ENCODE measurements at regions not wholly inside any gene's neighbourhood (a gene's known extent, or its start where the extent isn't known, plus 50 kb on each side); places are given as distances from the start of the nearest gene placed in this dataset.

GRCh38 chr3:194925614-194926013 lies 239.9 kb downstream of the FAM43A start:
- no peak for TF ChIP-seq CTCF (IDR thresholded peaks at IDR 0.05; ENCODE audit: insufficient read depth, low read depth, low read length, missing control alignments)
- no peak overlapping the region for H3K4me3 ChIP-seq (ENCODE audit: low read depth, low read length)
- no peak for DNase-seq (ENCODE audit: low read depth)

- DNase-seq (ENCODE audit: low read depth), result no peak
- H3K4me3 ChIP-seq (ENCODE audit: low read depth, low read length), result no peak overlapping the region
- no peak for TF ChIP-seq CTCF (IDR thresholded peaks at IDR 0.05; ENCODE audit: insufficient read depth, low read depth, low read length, missing control alignments)
Measured at GRCh38 chr3:194928227-194928626, 242.5 kb downstream of the FAM43A start.

- no peak for DNase-seq (ENCODE audit: low read depth)
- H3K4me3 ChIP-seq (ENCODE audit: low read depth, low read length), result no peak overlapping the region
- no peak for TF ChIP-seq CTCF (IDR thresholded peaks at IDR 0.05; ENCODE audit: insufficient read depth, low read depth, low read length, missing control alignments)
Measured at GRCh38 chr3:194928831-194929577, 243.3 kb downstream of the FAM43A start.

DNA sequence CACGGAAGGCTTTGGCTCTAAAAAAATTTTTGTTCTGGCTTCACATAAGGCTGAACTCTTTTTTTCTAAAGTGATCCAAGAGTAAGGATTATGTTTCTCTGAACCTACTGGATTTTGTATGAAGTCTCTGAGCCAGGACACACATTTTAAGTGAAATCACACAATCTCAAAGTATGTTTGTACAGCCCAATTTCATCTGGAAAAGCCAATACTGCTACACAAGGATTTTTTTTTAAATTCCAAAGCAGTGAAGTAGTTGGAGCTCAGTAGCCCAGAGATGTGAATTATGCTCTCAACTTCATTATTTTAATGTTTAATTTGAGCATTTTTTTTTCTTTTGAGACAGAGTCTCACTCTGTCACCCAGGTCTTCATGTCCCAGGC lies 243.9 kb downstream of the FAM43A start:
- TF ChIP-seq CTCF (IDR thresholded peaks at IDR 0.05; ENCODE audit: insufficient read depth, low read depth, low read length, missing control alignments), result no peak
- no peak overlapping the region for H3K4me3 ChIP-seq (ENCODE audit: low read depth, low read length)
- no peak for DNase-seq (ENCODE audit: low read depth)

- no peak for DNase-seq (ENCODE audit: low read depth)
- TF ChIP-seq CTCF (IDR thresholded peaks at IDR 0.05; ENCODE audit: insufficient read depth, low read depth, low read length, missing control alignments), result no peak
Measured at GRCh38 chr3:194930377-194931204, 244.9 kb downstream of the FAM43A start.

DNA sequence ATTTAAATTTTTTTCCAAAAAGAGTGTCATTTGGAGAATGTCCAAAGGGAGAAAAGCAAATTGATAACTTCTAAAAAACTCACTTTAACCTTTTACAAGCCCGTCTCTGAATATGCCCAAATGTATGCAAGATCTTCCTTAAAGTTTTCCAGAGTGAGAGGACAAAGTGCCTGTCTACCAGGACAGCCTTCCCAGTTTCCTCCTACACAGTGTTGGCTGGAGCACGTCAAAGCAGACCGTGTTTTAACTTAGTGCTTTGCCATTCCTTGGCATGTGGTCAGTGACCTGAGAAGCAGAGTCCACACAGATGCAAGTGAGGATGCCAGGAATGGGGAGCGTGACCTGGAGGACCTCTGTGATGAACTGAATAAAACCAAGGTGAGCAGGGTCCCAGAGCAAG lies 245.7 kb downstream of the FAM43A start:
- TF ChIP-seq CTCF (IDR thresholded peaks at IDR 0.05; ENCODE audit: insufficient read depth, low read depth, low read length, missing control alignments), result no peak
- no peak for DNase-seq (ENCODE audit: low read depth)
- H3K4me3 ChIP-seq (ENCODE audit: low read depth, low read length), result no peak overlapping the region

More at GRCh38 chr3:194930377-194931204, 244.9 kb downstream of the FAM43A start:
- no peak overlapping the region for H3K4me3 ChIP-seq (ENCODE audit: low read depth, low read length)
